Stomach (tissue), 8 donors: ENCODE measurements at regions not wholly inside any gene's neighbourhood (a gene's known extent, or its start where the extent isn't known, plus 50 kb on each side); places are given as distances from the start of the nearest gene placed in this dataset.

Experiments
- DNase-seq, 2 donors: peaks; one replicate each; pipeline versions ENCODE4 v3.0.0 to v3.0.0-alpha.2; 2013 to 2019
- H3K27ac ChIP-seq, 5 donors: fragments of 200-600 bp in 4 of 5; sonication (generic) in 4 of 5; one replicate each; pipeline ENCODE4 v1.5.1; 2013 to 2019; ENCODE audit warnings: mild to moderate bottlenecking in 1 of 5, moderate library complexity in 1 of 5
- H3K27me3 ChIP-seq, 3 donors: fragments of 200-600 bp; sonication (generic); one replicate each; pipeline ENCODE4 v1.5.1; 2017 to 2019; ENCODE audit warnings: mixed run types in 1 of 3
- H3K36me3 ChIP-seq, 4 donors: fragments of 200-600 bp; sonication (generic); 1 replicate in 3 of 4; 2 replicates in 1 of 4; pipeline ENCODE4 v1.5.1; 2016 to 2019
- H3K4me1 ChIP-seq, 4 donors: fragments of 200-600 bp; sonication (generic); one replicate each; pipeline ENCODE4 v1.5.1; 2016 to 2019
- H3K4me3 ChIP-seq, 4 donors: fragments of 200-600 bp; sonication (generic) in 3 of 4; one replicate each; pipeline ENCODE4 v1.5.1; 2016 to 2019; ENCODE audit warnings: mild to moderate bottlenecking in 1 of 4
- H3K9me3 ChIP-seq, 4 donors: fragments of 200-600 bp; sonication (generic); one replicate each; pipeline ENCODE4 v1.5.1; 2016 to 2019
- CTCF ChIP-seq, 7 experiments: fragments of 450-650 bp in 4 of 7; fragments of 200-600 bp in 3 of 7; sonication (generic) in 3 of 7; IDR thresholded peaks; one replicate each; pipeline ENCODE4 v1.5.1; 2016 to 2019; ENCODE audit warnings: antibody characterized with exemption in 7 of 7, control low read depth in 2 of 7, mild to moderate bottlenecking in 1 of 7
- EP300 ChIP-seq: sonication (generic); formaldehyde crosslinking; IDR thresholded peaks from one replicate; pipeline ENCODE4 v1.6.1; 2017; ENCODE audit warnings: antibody characterized with exemption
- POLR2A ChIP-seq, 4 donors: fragments of 450-650 bp; IDR thresholded peaks; one replicate each; pipeline ENCODE4 v1.6.1; 2016; ENCODE audit warnings: antibody characterized with exemption in 4 of 4, control low read depth in 2 of 4, mild to moderate bottlenecking in 1 of 4, moderate library complexity in 1 of 4
- POLR2AphosphoS5 ChIP-seq, 3 donors: sonication (generic); formaldehyde crosslinking; IDR thresholded peaks; one replicate each; pipeline ENCODE4 v1.6.1; 2016; ENCODE audit warnings: antibody characterized with exemption in 3 of 3
- WGBS, 5 donors: extraction: QIAGEN DNeasy Blood & Tissue Kit in 3 of 5; methylation state at CpG; one replicate each; pipeline versions ENCODE4 v1.1.5 to v1.1.7; 2013 to 2018; 5-methylcytosine and 5-hydroxymethylcytosine counted together
- intact Hi-C: fragments of 100-400 bp; cut with DNase I; formaldehyde crosslinking; loops from one replicate; pipeline ENCODE4 v1.15.1; 2023; ENCODE audit warnings: low total_unique reads
- donor health status: healthy with polysubstance abuse.
- donor health status: Bipolar disorder and iron deficiency.
- donor health status: healthy.

DNA sequence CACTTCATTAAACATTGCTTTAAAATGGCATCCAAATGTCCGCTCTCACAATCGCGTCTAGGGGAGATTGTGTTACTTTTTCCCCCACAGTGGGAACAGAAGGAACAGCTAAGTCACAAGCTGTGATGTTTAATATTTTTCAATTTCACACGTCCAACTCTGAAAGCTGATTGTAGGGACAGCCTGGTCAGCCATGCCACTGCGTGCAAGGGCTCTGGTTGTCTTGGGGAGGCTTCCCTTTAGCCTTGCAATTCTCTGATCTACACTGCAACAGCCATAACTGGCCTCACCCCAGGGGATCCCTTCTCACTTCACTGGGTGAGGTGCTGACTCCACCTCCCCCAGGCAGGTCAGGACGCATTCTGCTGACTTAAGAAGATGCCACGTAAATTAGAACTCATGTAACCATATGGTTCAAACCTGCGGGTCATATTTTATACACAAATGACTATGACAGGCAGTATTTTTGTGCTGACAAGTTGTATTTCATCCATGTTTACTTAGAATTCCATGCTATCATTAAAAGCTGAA, 425.2 kb upstream of the NFE2L3 start:
- H3K9me3 ChIP-seq = no peaks in the 10 kb centered on the region
- H3K36me3 ChIP-seq = no peaks in the 10 kb centered on the region
- H3K4me1 ChIP-seq = peaks cover 0 to 19% (median 4%) of the 10 kb centered on the region in 4 donors
- intact Hi-C loops = no loop called here
- H3K4me3 ChIP-seq = no peak overlapping the region
- 72 to 76% (median 73%) methylated on average over 8 of the region's 8 CpGs for WGBS, 5 donors
- H3K27me3 ChIP-seq = no peaks in the 10 kb centered on the region
- no peak for DNase-seq
- no peak overlapping the region for H3K27ac ChIP-seq
- no peak for TF ChIP-seq CTCF (IDR thresholded peaks at IDR 0.05)
- no peak for TF ChIP-seq EP300
- no peak for TF ChIP-seq POLR2A (IDR thresholded peaks at IDR 0.05)
- no peak for TF ChIP-seq POLR2AphosphoS5 (IDR thresholded peaks at IDR 0.05)

- Histone ChIP-seq H3K27me3 (no peaks in the 10 kb centered on the region), H3K36me3 (no peaks in the 10 kb centered on the region), H3K27ac (no peak overlapping the region), H3K4me3 (no peak overlapping the region), H3K4me1 (peaks cover 0 to 19% (median 7%) of the 10 kb centered on the region in 4 donors), H3K9me3 (no peaks in the 10 kb centered on the region)
- no peak for TF ChIP-seq EP300
- TF ChIP-seq POLR2A (IDR thresholded peaks at IDR 0.05) = no peak
- TF ChIP-seq POLR2AphosphoS5 (IDR thresholded peaks at IDR 0.05) = no peak
- intact Hi-C loops = no loop called here
- 22 to 86% (median 76%) methylated on average over 2 of the region's 2 CpGs for WGBS, 5 donors
- DNase-seq = no peak
Observed at GRCh38 chr7:25727446-25727845, 424.6 kb upstream of the NFE2L3 start.

GRCh38 chr7:25727876-25728275, 424.1 kb upstream of the NFE2L3 start:
- no peak for TF ChIP-seq EP300
- no peak for TF ChIP-seq CTCF (IDR thresholded peaks at IDR 0.05)
- no peak for TF ChIP-seq POLR2A (IDR thresholded peaks at IDR 0.05)
- no peak for TF ChIP-seq POLR2AphosphoS5 (IDR thresholded peaks at IDR 0.05)
- DNase-seq = no peak
- Histone ChIP-seq H3K27ac (no peak overlapping the region), H3K36me3 (no peaks in the 10 kb centered on the region), H3K4me1 (peaks cover 0 to 19% (median 7%) of the 10 kb centered on the region in 4 donors), H3K4me3 (no peak overlapping the region), H3K9me3 (no peaks in the 10 kb centered on the region), H3K27me3 (no peaks in the 10 kb centered on the region)
- intact Hi-C loops = no loop called here
- WGBS, 5 donors = 78 to 92% (median 87%) methylated on average over 2 of the region's 2 CpGs

- 28 to 54% (median 42%) methylated on average over 8 of the region's 8 CpGs for WGBS, 5 donors
- H3K4me3 ChIP-seq = no peak overlapping the region
- peak in 1 of 2 donors; percentile 47 for DNase-seq
- H3K36me3 ChIP-seq = no peaks in the 10 kb centered on the region
- no peak for TF ChIP-seq CTCF (IDR thresholded peaks at IDR 0.05)
- TF ChIP-seq POLR2A (IDR thresholded peaks at IDR 0.05) = no peak
- no peak for TF ChIP-seq EP300
- no peak for TF ChIP-seq POLR2AphosphoS5 (IDR thresholded peaks at IDR 0.05)
- H3K4me1 ChIP-seq = peaks cover 0 to 17% (median 7%) of the 10 kb centered on the region in 4 donors
- H3K27ac ChIP-seq = peak overlapping the region in 4 of 5 donors; percentile 21 to 69 (median 56)
- no peaks in the 10 kb centered on the region for H3K9me3 ChIP-seq
- H3K27me3 ChIP-seq = no peaks in the 10 kb centered on the region
- intact Hi-C loops = no loop called here
Observed at GRCh38 chr7:25731068-25731845, 420.7 kb upstream of the NFE2L3 start.

- TF ChIP-seq CTCF (IDR thresholded peaks at IDR 0.05) = no peak
- TF ChIP-seq EP300 = no peak
- TF ChIP-seq POLR2A (IDR thresholded peaks at IDR 0.05) = no peak
- no peak for TF ChIP-seq POLR2AphosphoS5 (IDR thresholded peaks at IDR 0.05)
- H3K27me3 ChIP-seq = no peaks in the 10 kb centered on the region
- H3K9me3 ChIP-seq = no peaks in the 10 kb centered on the region
- peaks cover 0 to 14% (median 7%) of the 10 kb centered on the region in 4 donors for H3K4me1 ChIP-seq
- peak overlapping the region in 4 of 5 donors; percentile 21 to 69 (median 46) for H3K27ac ChIP-seq
- no peak for DNase-seq
- H3K36me3 ChIP-seq = no peaks in the 10 kb centered on the region
- H3K4me3 ChIP-seq = no peak overlapping the region
- 77 to 87% (median 80%) methylated on average over 3 of the region's 3 CpGs for WGBS, 5 donors
- intact Hi-C loops = no loop called here
Observed at GRCh38 chr7:25731846-25732245, 420.2 kb upstream of the NFE2L3 start.
